Activated CD8-positive, alpha-beta memory T cell treated with anti-CD3 and anti-CD28 coated beads for 48 hours (primary cell): ENCODE measurements at regions not wholly inside any gene's neighbourhood (a gene's known extent, or its start where the extent isn't known, plus 50 kb on each side); places are given as distances from the start of the nearest gene placed in this dataset.
"Not testable (repeated sequence)": the region's sequence is repeated elsewhere in the genome, so short reads cannot be mapped to it uniquely, and the experiment has no call there.

ENCODE experiments used
- DNase-seq, 3 experiments: peaks; one replicate each; pipeline ENCODE4 v3.0.0-alpha.2; 2020; ENCODE audit warnings: low read depth in 2 of 3, low spot score in 2 of 3

DNA sequence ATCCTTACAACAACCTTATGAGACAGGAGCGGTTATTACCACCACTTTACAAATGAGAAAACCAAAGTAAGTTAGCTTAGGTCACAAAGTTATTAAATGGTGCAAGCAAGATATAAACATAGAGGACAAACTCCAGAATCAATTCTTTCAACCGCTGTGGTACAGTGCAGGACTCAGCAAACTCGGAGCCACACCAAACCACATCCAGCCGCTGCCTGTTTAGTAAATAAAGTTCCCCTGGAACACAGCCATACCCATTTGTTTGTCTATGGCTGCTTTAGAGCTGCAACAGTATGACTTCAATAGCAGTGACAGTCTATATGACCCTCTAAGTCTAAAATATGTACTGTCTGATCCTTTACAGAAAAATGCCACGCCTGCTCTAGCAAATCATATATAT lies 1567.2 kb upstream of the WWC1 start:
- DNase-seq, result no peak

DNA sequence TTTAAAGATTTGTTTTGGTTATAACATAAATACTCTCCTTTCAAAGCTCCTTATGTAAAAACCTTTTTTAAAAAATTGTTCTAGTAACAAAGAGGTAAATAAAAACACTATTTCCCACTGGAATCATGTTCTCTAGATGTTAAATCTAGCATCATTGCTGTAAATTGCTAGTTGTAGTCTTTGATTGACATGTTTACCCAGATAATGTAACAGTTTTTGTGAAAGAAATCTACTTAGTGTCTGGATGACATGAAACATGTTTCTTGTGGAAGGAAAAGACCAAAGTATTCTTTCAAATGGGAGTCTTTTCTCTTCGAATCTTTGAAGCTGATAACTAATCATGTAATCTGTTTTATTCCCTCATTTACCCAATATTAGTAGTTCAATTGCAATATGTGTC lies 1565.9 kb upstream of the WWC1 start:
- DNase-seq, result no peak

GRCh38 chr5:166726406-166726805 lies 1565.0 kb upstream of the WWC1 start:
- no peak for DNase-seq

GRCh38 chr5:166742951-166743350 lies 1548.5 kb upstream of the WWC1 start:
- not testable (repeated sequence) for DNase-seq

GRCh38 chr5:166746506-166746905 lies 1544.9 kb upstream of the WWC1 start:
- no peak for DNase-seq

DNA sequence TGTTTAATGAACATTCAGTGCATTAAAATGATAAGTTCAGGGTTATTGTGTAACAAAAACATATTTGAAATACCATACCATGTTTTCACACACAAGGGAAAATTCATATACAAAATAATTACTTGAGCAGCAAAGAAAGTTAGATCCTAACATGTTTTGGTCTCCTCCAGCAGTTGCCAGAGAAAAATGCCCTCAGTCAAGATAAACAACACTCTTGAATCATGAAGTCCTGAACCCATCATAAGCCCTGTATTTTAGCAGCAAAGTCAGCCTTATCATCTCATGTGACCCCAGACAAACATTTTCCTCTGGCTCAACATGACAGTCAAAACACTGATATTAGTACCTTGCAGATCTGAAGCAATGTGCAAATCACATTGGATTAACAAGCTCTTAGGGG lies 1541.1 kb upstream of the WWC1 start:
- DNase-seq, result no peak

DNA sequence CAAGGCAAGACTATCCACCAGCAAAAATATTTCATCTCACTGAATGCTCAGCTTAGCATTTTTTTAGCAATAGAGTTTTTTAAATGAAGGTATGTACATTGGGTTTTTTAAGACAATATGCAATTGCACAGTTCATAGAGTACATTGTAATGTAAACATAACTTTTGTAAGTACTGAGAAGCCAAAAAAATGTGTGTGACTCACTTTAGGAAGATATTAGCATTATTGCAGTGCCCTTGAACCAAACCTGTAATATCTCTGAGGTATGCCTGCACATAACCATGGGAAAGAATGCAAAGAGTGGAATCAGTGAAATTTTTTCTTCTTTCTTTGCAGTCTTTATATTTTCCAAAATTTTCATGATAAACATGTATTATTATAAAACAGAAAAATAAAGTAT lies 1533.3 kb upstream of the WWC1 start:
- no peak for DNase-seq

- no peak for DNase-seq
These were observed 1523.6 kb upstream of the WWC1 start for GRCh38 chr5:166767858-166768257.

GRCh38 chr5:166768536-166768935 lies 1522.9 kb upstream of the WWC1 start:
- DNase-seq, result no peak

DNA sequence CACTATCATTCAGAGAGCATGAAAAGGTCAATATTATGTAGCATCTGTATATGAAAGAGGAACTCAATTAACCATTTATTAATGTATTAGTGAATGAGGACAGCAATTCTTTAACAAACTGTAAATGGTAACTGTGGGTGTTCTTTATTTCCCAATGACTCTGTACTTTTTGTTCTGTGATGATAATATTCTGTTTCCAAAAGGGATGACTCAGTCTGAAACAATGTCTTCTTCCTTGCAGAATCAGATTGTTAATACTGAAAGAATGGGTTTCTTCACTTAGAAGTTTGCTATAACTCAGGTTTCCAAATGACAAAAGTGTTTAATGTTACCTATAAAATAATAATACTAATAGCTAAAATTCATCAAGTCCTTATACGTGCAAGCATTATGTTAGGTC lies 1518.7 kb upstream of the WWC1 start:
- no peak for DNase-seq

DNA sequence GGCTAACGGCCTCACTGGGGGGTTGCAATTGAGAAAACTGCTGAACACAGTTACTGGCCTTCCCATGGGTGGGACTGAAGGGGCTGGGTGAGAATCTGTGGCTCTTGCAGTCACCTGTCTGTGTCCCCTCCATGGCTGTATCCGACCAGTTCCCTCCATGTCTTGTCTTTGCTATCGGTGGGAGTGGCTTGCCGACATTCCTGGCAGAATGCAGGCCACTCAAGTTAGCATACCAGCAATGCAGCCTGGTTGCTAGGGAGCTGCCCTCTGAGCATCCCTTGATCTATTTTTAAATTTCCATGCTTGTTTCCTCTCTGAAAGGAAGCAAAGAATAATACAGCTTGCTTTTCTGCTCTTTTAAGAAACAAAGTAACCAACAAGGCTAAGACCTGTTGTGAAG lies 1509.7 kb upstream of the WWC1 start:
- no peak for DNase-seq

GRCh38 chr5:166784545-166785078 lies 1506.8 kb upstream of the WWC1 start:
- no peak for DNase-seq

GRCh38 chr5:166786178-166786577 lies 1505.3 kb upstream of the WWC1 start:
- DNase-seq, result no peak

- DNase-seq, result no peak
These were observed 1504.6 kb upstream of the WWC1 start for GRCh38 chr5:166786889-166787288.

GRCh38 chr5:166788050-166788449 lies 1503.4 kb upstream of the WWC1 start:
- no peak for DNase-seq

DNA sequence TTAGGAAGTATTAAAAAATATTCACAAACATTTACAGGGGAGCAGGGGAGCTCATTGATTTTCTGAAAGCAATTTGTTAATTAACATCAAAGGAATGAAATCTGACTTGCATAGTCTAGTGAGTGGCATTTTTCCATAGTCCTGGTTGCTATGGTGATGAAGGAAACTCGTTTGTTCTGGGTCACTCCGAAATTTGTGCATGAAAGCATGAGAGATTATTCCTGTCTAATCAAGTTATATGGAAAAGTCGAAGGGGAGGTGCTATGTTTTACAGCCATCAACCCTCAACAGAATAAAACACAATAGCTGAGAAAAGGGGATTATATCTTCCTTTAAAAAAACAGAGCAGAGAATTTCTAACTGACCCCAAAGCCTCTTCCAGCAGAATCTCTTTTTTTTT lies 1495.7 kb upstream of the WWC1 start:
- DNase-seq, result no peak

DNA sequence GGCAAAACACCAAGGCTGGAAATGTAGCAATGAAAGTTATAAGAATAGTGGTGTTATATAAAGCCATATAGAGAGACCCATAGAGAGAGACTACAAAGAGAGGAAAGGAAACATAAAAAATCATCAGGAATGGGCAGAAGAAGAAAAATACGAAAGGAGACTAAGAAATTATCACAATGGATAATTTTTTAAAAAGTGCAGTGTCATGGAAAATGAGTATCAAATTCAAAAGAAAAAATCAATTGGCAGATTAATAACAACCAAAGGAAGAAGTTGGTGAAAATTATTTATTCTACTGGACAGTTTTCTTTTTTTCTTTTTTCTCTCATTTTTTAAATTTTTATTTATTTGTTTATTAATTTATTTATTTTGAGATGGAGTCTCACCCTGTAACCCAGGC lies 1488.4 kb upstream of the WWC1 start:
- no peak for DNase-seq

- not testable (repeated sequence) for DNase-seq
These were observed 1487.2 kb upstream of the WWC1 start for GRCh38 chr5:166804223-166804622.

DNA sequence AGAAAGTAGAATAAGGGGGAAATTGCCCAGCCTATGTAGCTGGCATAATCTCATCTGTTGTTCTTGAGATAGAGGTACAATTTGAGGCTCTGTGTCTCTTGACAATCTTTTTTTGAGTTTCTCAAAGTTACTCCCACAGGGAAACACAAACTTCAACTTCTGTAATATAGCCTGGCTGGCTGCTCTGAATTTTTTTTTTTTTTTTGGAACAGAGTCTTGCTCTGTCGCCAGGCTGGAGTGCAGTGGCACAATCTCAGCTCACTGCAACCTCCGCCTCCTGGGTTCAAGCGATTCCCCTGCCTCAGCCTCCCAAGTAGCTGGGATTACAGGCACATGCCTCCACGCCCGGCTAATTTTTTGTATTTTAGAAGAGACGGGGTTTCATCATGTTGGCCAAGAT lies 1486.8 kb upstream of the WWC1 start:
- DNase-seq, result not testable (repeated sequence)

DNA sequence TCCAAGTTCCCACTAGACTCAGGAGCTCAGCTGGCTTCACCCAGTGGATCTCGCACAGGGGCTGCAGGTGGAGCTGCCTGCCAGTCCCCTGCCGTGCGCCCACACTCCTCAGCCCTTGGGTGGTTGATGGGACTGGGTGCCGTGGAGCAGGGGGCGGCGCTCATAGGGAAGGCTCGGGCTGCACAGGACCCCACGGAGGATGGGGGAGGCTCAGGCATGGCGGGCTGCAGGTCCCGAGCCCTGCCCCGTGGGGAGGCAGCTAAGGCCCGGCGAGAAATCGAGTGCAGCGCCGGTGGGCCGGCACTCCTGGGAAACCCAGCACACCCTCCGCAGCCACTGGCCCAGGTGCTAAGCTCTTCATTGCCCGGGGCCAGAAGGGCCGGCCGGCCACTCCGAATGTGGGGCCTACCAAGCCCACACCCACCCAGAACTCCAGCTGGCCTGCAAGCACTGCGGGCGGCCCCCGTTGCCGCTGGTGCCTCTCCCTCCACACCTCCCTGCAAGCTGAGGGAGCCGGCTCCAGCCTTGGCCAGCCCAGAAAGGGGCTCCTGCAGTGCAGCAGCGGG lies 1481.3 kb upstream of the WWC1 start:
- not testable (repeated sequence) for DNase-seq

DNA sequence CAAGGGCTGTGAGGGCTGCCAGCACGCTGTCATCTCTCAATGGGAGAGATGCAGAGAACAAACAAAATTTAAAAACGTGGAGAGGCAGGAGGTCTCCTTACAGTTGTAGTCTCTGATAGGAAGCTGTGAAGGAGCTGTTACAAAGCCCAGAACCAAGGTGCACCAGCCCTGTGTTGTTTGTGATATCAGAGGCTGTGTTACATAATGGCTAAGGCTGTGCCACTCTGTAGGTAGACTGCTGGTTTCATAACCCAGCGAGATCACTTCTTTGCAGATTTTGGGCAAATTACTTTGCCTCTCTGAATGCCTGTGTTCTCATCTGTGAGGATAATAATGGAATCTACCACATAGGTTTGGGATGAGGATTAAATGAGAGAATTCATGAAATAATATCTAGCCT lies 1480.7 kb upstream of the WWC1 start:
- DNase-seq, result no peak

GRCh38 chr5:166823360-166823759 lies 1468.1 kb upstream of the WWC1 start:
- no peak for DNase-seq

DNA sequence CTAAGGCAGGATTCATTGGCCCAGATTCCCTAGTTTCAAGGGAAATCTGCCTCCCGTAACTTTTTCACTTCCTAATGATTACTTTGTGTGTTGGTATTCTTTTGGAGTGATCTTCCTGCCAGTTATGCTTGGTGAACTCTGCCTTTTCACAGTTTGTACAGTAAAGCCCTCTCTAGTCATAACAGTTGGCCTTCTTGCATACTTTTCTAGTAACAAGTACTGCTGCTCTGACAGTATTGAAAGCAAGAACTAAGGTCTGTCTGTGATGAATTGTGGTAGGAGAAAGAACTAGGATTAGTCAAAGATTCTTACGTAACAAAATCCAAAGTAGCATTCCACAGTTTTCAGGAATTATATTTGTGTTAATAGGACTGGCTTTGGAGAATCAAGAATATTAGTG lies 1457.2 kb upstream of the WWC1 start:
- DNase-seq, result no peak

GRCh38 chr5:166845044-166845443 lies 1446.4 kb upstream of the WWC1 start:
- DNase-seq, result no peak
